Spleen (tissue), 7 donors: ENCODE measurements at regions not wholly inside any gene's neighbourhood (a gene's known extent, or its start where the extent isn't known, plus 50 kb on each side); places are given as distances from the start of the nearest gene placed in this dataset.

Source experiments
- CTCF ChIP-seq, 11 experiments: fragments of 200-600 bp in 7 of 11; fragments of 450-650 bp in 4 of 11; sonication (generic) in 4 of 11; IDR thresholded peaks in 8 of 11; conservative IDR thresholded peaks in 3 of 11; 1 replicate in 7 of 11; 2 replicates in 4 of 11; pipeline versions ENCODE4 v1.4.0 to v1.8.0; 2016 to 2021; ENCODE audit warnings: antibody characterized with exemption in 11 of 11, inconsistent platforms in 4 of 11, mild to moderate bottlenecking in 1 of 11
- POLR2A ChIP-seq, 3 donors: fragments of 450-650 bp; IDR thresholded peaks; one replicate each; pipeline ENCODE4 v1.5.1; 2017; ENCODE audit warnings: antibody characterized with exemption in 3 of 3, mild to moderate bottlenecking in 1 of 3
- POLR2AphosphoS5 ChIP-seq, 3 donors: sonication (generic); formaldehyde crosslinking; IDR thresholded peaks; one replicate each; pipeline ENCODE4 v1.5.1; 2017; ENCODE audit warnings: antibody characterized with exemption in 3 of 3
- donor health status: DM: no; HTN: no; CAD: no; lungs with moderate emphysema.
- donor health status: DM: no; HTN: no; CAD: no.
- donor health status: DM: no; HTN: no; CAD: no.

GRCh38 chr11:115926138-115926537 is 421.9 kb upstream of the CADM1 start:
- TF ChIP-seq POLR2AphosphoS5 (IDR thresholded peaks at IDR 0.05) (no peak), CTCF (IDR thresholded peaks at IDR 0.05 in 8 of 11, conservative IDR thresholded peaks at IDR 0.05 in 3 of 11) (no peak), POLR2A (IDR thresholded peaks at IDR 0.05) (no peak)
